ENCODE measurements at regions not wholly inside any gene's neighbourhood (a gene's known extent, or its start where the extent isn't known, plus 50 kb on each side); places are given as distances from the start of the nearest gene placed in this dataset.

DNA sequence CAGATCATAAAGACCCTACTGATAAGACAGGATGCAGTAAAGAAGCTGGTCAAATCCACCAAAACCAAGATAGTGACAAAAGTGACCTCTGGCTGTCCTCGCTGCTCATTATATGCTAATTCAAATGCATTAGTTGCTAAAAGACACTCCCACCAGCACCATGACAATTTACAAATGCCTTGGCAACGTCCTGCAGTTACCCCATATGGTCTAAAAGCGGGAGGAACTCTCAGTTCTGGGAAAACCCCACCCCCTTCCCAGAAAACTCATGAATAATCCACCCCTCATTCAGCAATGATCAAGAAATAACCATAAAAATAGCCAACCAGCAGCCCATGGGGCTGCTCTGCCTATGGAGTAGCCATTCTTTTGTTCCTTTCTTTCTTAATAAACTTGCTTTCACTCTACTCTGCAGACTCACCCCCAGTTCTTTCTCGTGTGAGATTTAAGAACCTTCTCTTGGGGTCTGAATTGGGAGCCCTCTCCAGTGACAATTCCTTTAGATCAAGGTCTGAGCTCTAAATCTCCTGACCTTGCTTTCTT is 217.1 kb upstream of the STS start:
- no peaks in the 10 kb centered on the region for H3K4me1 ChIP-seq (ENCODE audit: control insufficient read depth in 3 of 3, insufficient read depth in 2 of 3, low read depth in 1 of 3, low read length in 2 of 3)
- no peaks in the 10 kb centered on the region for H3K27me3 ChIP-seq (ENCODE audit: control insufficient read depth in 3 of 3, insufficient read depth in 3 of 3, low read length in 3 of 3)
- no peaks in the 10 kb centered on the region for H3K36me3 ChIP-seq (ENCODE audit: control insufficient read depth in 3 of 3, insufficient read depth in 2 of 3, low read depth in 1 of 3, low read length in 3 of 3)
- no peaks in the 10 kb centered on the region for H3K9me3 ChIP-seq (ENCODE audit: control insufficient read depth in 2 of 2, insufficient read depth in 1 of 2, low read depth in 1 of 2, low read length in 1 of 2)
- DNase-seq (no peak), FAIRE-seq (no peak)
- no peak overlapping the region for H3K27ac ChIP-seq (ENCODE audit: low read depth in 1 of 3, low read length in 2 of 3)
- 54 to 75% (median 69%) methylated on average over 4 of the region's 4 CpGs for WGBS, 3 donors
- no peak overlapping the region for H3K4me3 ChIP-seq (ENCODE audit: low read depth in 1 of 3, low read length in 3 of 3)

DNA sequence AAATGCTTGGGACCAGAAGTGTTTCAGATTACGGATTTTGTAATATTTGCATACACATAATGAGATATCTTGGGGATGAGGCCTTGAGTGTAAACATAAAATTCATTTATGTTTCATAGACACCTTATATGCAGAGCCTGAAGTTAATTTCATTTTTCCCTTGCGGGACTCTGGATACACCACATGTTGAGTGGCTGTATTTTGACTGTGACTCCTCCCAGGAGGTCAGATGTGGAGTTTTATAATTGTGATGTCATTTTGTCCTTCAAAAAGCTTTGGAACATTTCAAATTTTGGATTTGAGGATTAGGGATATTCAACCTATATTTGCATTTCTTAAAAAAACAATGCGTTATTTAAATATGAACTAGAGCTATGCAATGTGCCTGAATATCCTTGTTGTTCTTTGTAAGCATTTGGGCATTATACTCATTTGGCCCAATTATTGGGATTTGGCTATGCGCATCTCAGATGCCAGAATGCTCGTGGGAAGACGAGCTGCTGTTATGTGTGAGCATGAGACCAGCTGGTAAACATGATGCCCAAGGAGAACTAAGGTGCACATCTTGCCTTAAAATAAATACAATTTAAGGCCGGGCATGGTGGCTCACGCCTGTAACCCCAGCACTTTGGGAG is 223.0 kb upstream of the STS start:
- Histone ChIP-seq H3K27me3 (ENCODE audit: control insufficient read depth in 3 of 3, insufficient read depth in 3 of 3, low read length in 3 of 3) (no peaks in the 10 kb centered on the region), H3K4me3 (ENCODE audit: low read depth in 1 of 3, low read length in 3 of 3) (no peak overlapping the region), H3K36me3 (ENCODE audit: control insufficient read depth in 3 of 3, insufficient read depth in 2 of 3, low read depth in 1 of 3, low read length in 3 of 3) (no peaks in the 10 kb centered on the region), H3K4me1 (ENCODE audit: control insufficient read depth in 3 of 3, insufficient read depth in 2 of 3, low read depth in 1 of 3, low read length in 2 of 3) (no peaks in the 10 kb centered on the region), H3K9me3 (ENCODE audit: control insufficient read depth in 2 of 2, insufficient read depth in 1 of 2, low read depth in 1 of 2, low read length in 1 of 2) (no peaks in the 10 kb centered on the region), H3K27ac (ENCODE audit: low read depth in 1 of 3, low read length in 2 of 3) (no peak overlapping the region)
- no peak for DNase-seq
- FAIRE-seq, result no peak
- 93 to 96% (median 95%) methylated on average over 8 of the region's 8 CpGs for WGBS, 3 donors

DNA sequence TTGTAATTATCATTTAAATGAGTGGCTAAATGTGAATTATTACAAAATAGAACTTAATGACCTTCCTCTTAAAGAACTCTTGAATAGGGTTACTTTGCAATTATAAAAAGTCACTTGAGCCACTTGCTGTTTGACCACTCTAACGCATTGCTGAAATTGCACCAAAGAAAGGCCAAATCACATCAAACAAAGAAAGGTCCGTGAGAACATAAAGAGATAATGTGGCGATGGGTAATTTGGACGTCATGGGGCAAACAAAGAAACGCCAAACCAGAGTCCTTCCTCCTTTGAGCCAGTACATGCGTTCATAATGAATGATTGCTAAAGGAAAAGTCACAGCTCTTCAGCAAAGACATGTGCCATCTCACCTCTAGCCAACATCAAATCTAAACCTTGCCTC is 229.8 kb upstream of the STS start:
- Histone ChIP-seq H3K4me3 (ENCODE audit: low read depth in 1 of 3, low read length in 3 of 3) (no peak overlapping the region), H3K36me3 (ENCODE audit: control insufficient read depth in 3 of 3, insufficient read depth in 2 of 3, low read depth in 1 of 3, low read length in 3 of 3) (no peaks in the 10 kb centered on the region), H3K27me3 (ENCODE audit: control insufficient read depth in 3 of 3, insufficient read depth in 3 of 3, low read length in 3 of 3) (no peaks in the 10 kb centered on the region), H3K27ac (ENCODE audit: low read depth in 1 of 3, low read length in 2 of 3) (no peak overlapping the region), H3K4me1 (ENCODE audit: control insufficient read depth in 3 of 3, insufficient read depth in 2 of 3, low read depth in 1 of 3, low read length in 2 of 3) (no peaks in the 10 kb centered on the region), H3K9me3 (ENCODE audit: control insufficient read depth in 2 of 2, insufficient read depth in 1 of 2, low read depth in 1 of 2, low read length in 1 of 2) (no peaks in the 10 kb centered on the region)
- FAIRE-seq, result no peak
- WGBS, 3 donors, result 83 to 93% (median 88%) methylated on average over 6 of the region's 6 CpGs
- DNase-seq, result no peak

DNA sequence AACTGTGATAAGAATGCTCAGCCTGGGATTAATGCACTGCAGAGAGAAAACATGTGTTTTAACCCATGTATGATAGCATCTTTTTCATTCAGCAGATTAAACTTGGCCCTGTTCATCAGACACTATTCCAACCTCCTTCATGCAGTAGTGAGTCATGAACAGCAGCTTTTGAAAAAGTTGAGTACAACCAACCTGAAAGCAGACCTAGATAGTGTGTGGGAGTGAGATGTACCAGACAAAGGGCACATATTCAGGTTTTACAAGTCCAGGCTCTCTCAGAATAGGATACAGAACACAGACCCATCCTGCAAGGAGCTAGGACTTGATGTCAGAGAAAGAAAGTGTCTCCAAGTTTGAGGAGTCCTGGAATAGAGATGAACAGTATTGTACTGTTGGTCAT is 237.3 kb upstream of the STS start:
- H3K27ac ChIP-seq (ENCODE audit: low read depth in 1 of 3, low read length in 2 of 3), result no peak overlapping the region
- H3K36me3 ChIP-seq (ENCODE audit: control insufficient read depth in 3 of 3, insufficient read depth in 2 of 3, low read depth in 1 of 3, low read length in 3 of 3), result no peaks in the 10 kb centered on the region
- no peak overlapping the region for H3K4me3 ChIP-seq (ENCODE audit: low read depth in 1 of 3, low read length in 3 of 3)
- no peaks in the 10 kb centered on the region for H3K9me3 ChIP-seq (ENCODE audit: control insufficient read depth in 2 of 2, insufficient read depth in 1 of 2, low read depth in 1 of 2, low read length in 1 of 2)
- no peaks in the 10 kb centered on the region for H3K4me1 ChIP-seq (ENCODE audit: control insufficient read depth in 3 of 3, insufficient read depth in 2 of 3, low read depth in 1 of 3, low read length in 2 of 3)
- FAIRE-seq, result no peak
- DNase-seq, result no peak
- H3K27me3 ChIP-seq (ENCODE audit: control insufficient read depth in 3 of 3, insufficient read depth in 3 of 3, low read length in 3 of 3), result no peaks in the 10 kb centered on the region

DNA sequence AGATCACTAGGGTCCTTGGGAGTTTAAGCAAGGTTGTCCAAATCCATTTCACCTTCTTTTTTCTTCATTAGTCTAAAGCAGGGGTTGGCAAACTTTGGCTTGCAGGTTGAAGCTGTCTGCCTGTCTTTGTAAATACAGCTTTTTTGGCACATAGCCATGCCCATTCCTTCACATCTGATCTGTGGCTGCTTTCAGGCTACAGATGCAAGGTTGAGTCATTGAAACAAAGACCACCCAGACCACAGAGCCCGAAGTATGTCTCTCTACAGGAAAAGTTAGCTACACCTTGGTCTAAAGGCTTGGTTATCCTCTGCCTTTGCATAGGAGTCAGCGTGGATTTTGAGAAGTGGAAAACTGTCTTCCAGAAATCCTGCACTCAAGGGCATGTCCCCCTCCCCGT is 238.1 kb upstream of the STS start:
- 78 to 92% (median 84%) methylated on average over 3 of the region's 3 CpGs for whole genome bisulfite sequencing, 3 donors
- H3K27me3 ChIP-seq (ENCODE audit: control insufficient read depth in 3 of 3, insufficient read depth in 3 of 3, low read length in 3 of 3), result no peaks in the 10 kb centered on the region
- H3K36me3 ChIP-seq (ENCODE audit: control insufficient read depth in 3 of 3, insufficient read depth in 2 of 3, low read depth in 1 of 3, low read length in 3 of 3), result no peaks in the 10 kb centered on the region
- DNase-seq (no peak), FAIRE-seq (no peak)
- H3K4me3 ChIP-seq (ENCODE audit: low read depth in 1 of 3, low read length in 3 of 3), result no peak overlapping the region
- no peaks in the 10 kb centered on the region for H3K9me3 ChIP-seq (ENCODE audit: control insufficient read depth in 2 of 2, insufficient read depth in 1 of 2, low read depth in 1 of 2, low read length in 1 of 2)
- no peaks in the 10 kb centered on the region for H3K4me1 ChIP-seq (ENCODE audit: control insufficient read depth in 3 of 3, insufficient read depth in 2 of 3, low read depth in 1 of 3, low read length in 2 of 3)
- no peak overlapping the region for H3K27ac ChIP-seq (ENCODE audit: low read depth in 1 of 3, low read length in 2 of 3)

DNA sequence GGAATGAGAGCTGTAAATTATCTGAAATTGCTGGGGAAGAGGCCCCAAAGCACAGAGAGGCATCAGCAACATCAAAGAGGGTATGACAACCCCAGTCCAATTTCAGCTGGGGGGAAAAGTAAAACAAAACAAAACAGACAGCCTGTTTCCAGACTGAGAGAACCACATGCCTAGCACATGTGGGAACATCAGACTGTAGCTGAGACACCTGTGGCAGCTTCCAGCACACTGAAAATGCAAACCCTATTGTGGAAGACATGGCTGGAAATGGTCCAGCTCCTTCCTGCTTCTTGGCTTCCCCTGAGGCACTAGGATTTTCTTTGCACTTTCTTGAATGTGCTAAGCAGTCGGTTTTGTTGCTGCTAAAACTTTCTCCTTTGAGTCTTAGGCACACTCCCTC is 240.9 kb upstream of the STS start:
- Histone ChIP-seq H3K27me3 (ENCODE audit: control insufficient read depth in 3 of 3, insufficient read depth in 3 of 3, low read length in 3 of 3) (no peaks in the 10 kb centered on the region), H3K9me3 (ENCODE audit: control insufficient read depth in 2 of 2, insufficient read depth in 1 of 2, low read depth in 1 of 2, low read length in 1 of 2) (no peaks in the 10 kb centered on the region), H3K27ac (ENCODE audit: low read depth in 1 of 3, low read length in 2 of 3) (no peak overlapping the region), H3K4me3 (ENCODE audit: low read depth in 1 of 3, low read length in 3 of 3) (no peak overlapping the region), H3K36me3 (ENCODE audit: control insufficient read depth in 3 of 3, insufficient read depth in 2 of 3, low read depth in 1 of 3, low read length in 3 of 3) (no peaks in the 10 kb centered on the region), H3K4me1 (ENCODE audit: control insufficient read depth in 3 of 3, insufficient read depth in 2 of 3, low read depth in 1 of 3, low read length in 2 of 3) (no peaks in the 10 kb centered on the region)
- FAIRE-seq (no peak), DNase-seq (no peak)
- 56 to 83% (median 66%) methylated on average over 1 of the region's 1 CpG for WGBS, 3 donors

DNA sequence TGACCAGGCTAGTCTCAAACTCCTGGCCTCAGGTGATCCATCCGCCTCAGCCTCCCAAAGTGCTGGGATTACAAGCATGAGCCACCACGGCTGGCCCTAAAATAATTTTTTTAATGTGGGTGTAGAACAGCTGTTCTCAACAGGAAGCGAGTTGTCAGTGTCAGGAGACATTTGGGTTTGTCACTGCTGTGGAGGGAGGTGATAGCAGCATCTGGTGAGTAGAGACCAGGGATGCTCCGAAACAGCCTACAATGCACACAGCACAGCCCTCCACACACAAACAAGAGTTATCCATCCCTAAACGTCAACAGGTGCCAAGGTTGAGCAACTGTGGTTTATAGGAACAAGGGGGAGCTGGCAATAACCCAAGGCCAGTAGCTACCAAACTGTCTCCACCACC is 243.4 kb upstream of the STS start:
- no peak for DNase-seq
- Histone ChIP-seq H3K27me3 (ENCODE audit: control insufficient read depth in 3 of 3, insufficient read depth in 3 of 3, low read length in 3 of 3) (no peaks in the 10 kb centered on the region), H3K36me3 (ENCODE audit: control insufficient read depth in 3 of 3, insufficient read depth in 2 of 3, low read depth in 1 of 3, low read length in 3 of 3) (no peaks in the 10 kb centered on the region), H3K4me3 (ENCODE audit: low read depth in 1 of 3, low read length in 3 of 3) (no peak overlapping the region), H3K27ac (ENCODE audit: low read depth in 1 of 3, low read length in 2 of 3) (no peak overlapping the region), H3K4me1 (ENCODE audit: control insufficient read depth in 3 of 3, insufficient read depth in 2 of 3, low read depth in 1 of 3, low read length in 2 of 3) (no peaks in the 10 kb centered on the region), H3K9me3 (ENCODE audit: control insufficient read depth in 2 of 2, insufficient read depth in 1 of 2, low read depth in 1 of 2, low read length in 1 of 2) (no peaks in the 10 kb centered on the region)
- WGBS, 3 donors, result 73 to 78% (median 76%) methylated on average over 4 to 5 of the region's 5 CpGs
- no peak for FAIRE-seq

DNA sequence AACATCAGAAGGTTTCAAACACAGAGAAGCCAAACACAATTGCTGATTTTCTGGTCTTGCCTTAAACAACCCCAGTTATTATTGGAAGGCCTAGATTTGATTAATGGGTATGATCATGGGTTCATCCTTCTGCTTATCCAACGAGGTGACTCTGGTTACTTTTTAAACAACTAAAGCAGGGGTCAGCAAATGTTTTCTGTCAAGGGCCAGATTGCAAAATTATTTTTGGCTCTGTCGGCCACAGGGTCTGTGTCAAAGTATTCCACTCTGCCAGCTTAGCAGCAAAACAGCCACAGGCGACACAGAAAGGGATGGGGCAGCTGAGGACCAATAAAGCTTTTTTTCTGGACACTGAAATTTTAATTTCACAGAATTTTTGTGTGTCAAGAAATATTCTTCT is 249.1 kb upstream of the STS start:
- FAIRE-seq, result no peak
- WGBS, 3 donors, result 45 to 71% (median 66%) methylated on average over 3 of the region's 3 CpGs

DNA sequence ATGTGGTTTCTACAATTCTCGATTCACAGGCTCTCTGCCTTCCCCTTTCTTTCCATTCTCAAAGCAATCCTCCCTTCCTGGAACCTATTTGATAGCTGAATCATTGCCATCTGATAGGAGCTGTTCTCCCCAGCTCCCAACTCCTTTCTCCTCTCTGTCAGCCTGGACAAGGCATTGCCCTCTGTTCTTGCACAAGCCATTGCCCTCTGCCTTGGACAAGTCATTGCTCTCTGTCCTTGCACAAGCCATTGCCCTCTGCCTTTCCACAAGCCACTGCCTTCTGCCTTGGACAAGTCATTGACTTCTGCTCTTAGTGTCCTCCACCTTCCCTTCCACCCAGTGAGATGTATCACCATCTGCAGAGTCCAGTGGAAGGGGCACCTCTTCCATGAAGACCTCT is 256.1 kb upstream of the STS start:
- no peak overlapping the region for H3K27ac ChIP-seq (ENCODE audit: low read depth in 1 of 3, low read length in 2 of 3)
- FAIRE-seq (no peak), DNase-seq (no peak)
- H3K4me1 ChIP-seq (ENCODE audit: control insufficient read depth in 3 of 3, insufficient read depth in 2 of 3, low read depth in 1 of 3, low read length in 2 of 3), result no peaks in the 10 kb centered on the region
- no peaks in the 10 kb centered on the region for H3K27me3 ChIP-seq (ENCODE audit: control insufficient read depth in 3 of 3, insufficient read depth in 3 of 3, low read length in 3 of 3)
- H3K36me3 ChIP-seq (ENCODE audit: control insufficient read depth in 3 of 3, insufficient read depth in 2 of 3, low read depth in 1 of 3, low read length in 3 of 3), result no peaks in the 10 kb centered on the region
- H3K4me3 ChIP-seq (ENCODE audit: low read depth in 1 of 3, low read length in 3 of 3), result no peak overlapping the region
- WGBS, 3 donors, result 61 to 84% (median 75%) methylated on average over 1 of the region's 1 CpG
- H3K9me3 ChIP-seq (ENCODE audit: control insufficient read depth in 2 of 2, insufficient read depth in 1 of 2, low read depth in 1 of 2, low read length in 1 of 2), result peaks cover 0 to 4% of the 10 kb centered on the region in 2 donors

More for the DNA sequence above, 249.1 kb upstream of the STS start:
- H3K4me1 ChIP-seq (ENCODE audit: control insufficient read depth in 3 of 3, insufficient read depth in 2 of 3, low read depth in 1 of 3, low read length in 2 of 3), result no peaks in the 10 kb centered on the region
- H3K36me3 ChIP-seq (ENCODE audit: control insufficient read depth in 3 of 3, insufficient read depth in 2 of 3, low read depth in 1 of 3, low read length in 3 of 3), result no peaks in the 10 kb centered on the region
- no peaks in the 10 kb centered on the region for H3K9me3 ChIP-seq (ENCODE audit: control insufficient read depth in 2 of 2, insufficient read depth in 1 of 2, low read depth in 1 of 2, low read length in 1 of 2)
- H3K27me3 ChIP-seq (ENCODE audit: control insufficient read depth in 3 of 3, insufficient read depth in 3 of 3, low read length in 3 of 3), result no peaks in the 10 kb centered on the region
- H3K27ac ChIP-seq (ENCODE audit: low read depth in 1 of 3, low read length in 2 of 3), result no peak overlapping the region
- H3K4me3 ChIP-seq (ENCODE audit: low read depth in 1 of 3, low read length in 3 of 3), result no peak overlapping the region
- no peak for DNase-seq

Measured in small intestine (tissue), 7 donors.